ENCODE measurements at regions not wholly inside any gene's neighbourhood (a gene's known extent, or its start where the extent isn't known, plus 50 kb on each side); places are given as distances from the start of the nearest gene placed in this dataset.

- no peak for DNase-seq
Observed at GRCh38 chr10:52642208-52642607, 130.4 kb downstream of the MBL2 start.

More at GRCh38 chr10:52642208-52642607, 130.4 kb downstream of the MBL2 start:
- Histone ChIP-seq H2BK5ac (ENCODE audit: low read depth, low read length, poor library complexity, severe bottlenecking) (no peak overlapping the region), H4K91ac (ENCODE audit: insufficient read depth, low read depth, low read length) (no peak overlapping the region), H3K23ac (ENCODE audit: low read depth, low read length) (no peak overlapping the region), H3K79me1 (ENCODE audit: low read depth in 1 of 2, low read length in 2 of 2) (no peaks in the 10 kb centered on the region), H4K8ac (ENCODE audit: low read depth in 2 of 2, low read length in 2 of 2) (no peak overlapping the region), H3K4me1 (ENCODE audit: control insufficient read depth, insufficient read depth, low read length) (no peaks in the 10 kb centered on the region), H3K56ac (ENCODE audit: extremely low read depth, insufficient read depth, low read length) (no peak overlapping the region), H2AK9ac (replicated peaks; ENCODE audit: low read depth, low read length, poor library complexity) (no peak overlapping the region), H3K4me2 (ENCODE audit: low read depth, low read length) (no peak overlapping the region), H3K14ac (replicated peaks; ENCODE audit: low read depth, low read length) (no peak overlapping the region), H3K27ac (ENCODE audit: insufficient read depth, low read length) (no peak overlapping the region), H3K27me3 (ENCODE audit: control insufficient read depth, insufficient read depth, low read length) (no peaks in the 10 kb centered on the region), H2AFZ (replicated peaks; ENCODE audit: low read length, poor library complexity) (no peak overlapping the region), H3K36me3 (ENCODE audit: control insufficient read depth, insufficient read depth, low read length) (no peaks in the 10 kb centered on the region), H4K20me1 (ENCODE audit: insufficient read depth, low read length) (no peaks in the 10 kb centered on the region), H3K18ac (ENCODE audit: low read depth, low read length) (no peak overlapping the region), H2BK15ac (ENCODE audit: low read depth, low read length) (no peak overlapping the region), H4K5ac (ENCODE audit: low read depth, low read length) (no peak overlapping the region), H3K9me1 (ENCODE audit: insufficient read depth, low read length) (no peaks in the 10 kb centered on the region), H2AK5ac (ENCODE audit: low read depth, low read length) (no peak overlapping the region), H3K9me3 (ENCODE audit: control insufficient read depth, insufficient read depth, low read length) (no peaks in the 10 kb centered on the region), H3K4ac (ENCODE audit: low read depth, low read length) (no peak overlapping the region), H2BK120ac (ENCODE audit: low read depth, low read length) (no peak overlapping the region), H2BK20ac (ENCODE audit: low read depth, low read length) (no peak overlapping the region), H3K4me3 (ENCODE audit: insufficient read depth, low read depth, low read length) (no peak overlapping the region), H3K9ac (ENCODE audit: low read depth, low read length) (no peak overlapping the region)
- no TSS peak for BruUV-seq (replicated peaks)
- no CpG with 5 or more reads among the region's 4 CpGs for WGBS, 2 experiments (ENCODE audit: extremely low coverage in 2 of 2, insufficient read length in 1 of 2)
- ChIA-PET CTCF (no interaction called here), POLR2A (ENCODE audit: unreplicated experiment) (no interaction called here)
- intact Hi-C loops (cut with micrococcal nuclease) (no loop called here), dilution Hi-C loops (cut with HindIII; ENCODE audit: low sequenced_read_pairs, unreplicated experiment) (no loop called here), in situ Hi-C loops (cut with MboI; ENCODE audit: low sequenced_read_pairs) (loop anchor here (5.0 kb wide), 1 partner anchor 85 kb away; no protein-coding TSS in a partner anchor)
- ATAC-seq (ENCODE audit: low read depth), result no peak
- TF ChIP-seq CHD1 (IDR thresholded peaks at IDR 0.05; ENCODE audit: low read depth, low read length) (no peak), BHLHE40 (IDR thresholded peaks at IDR 0.05; ENCODE audit: low read depth, low read length) (no peak), FOS (IDR thresholded peaks at IDR 0.05; ENCODE audit: low read depth, low read length) (no peak), CEBPB (IDR thresholded peaks at IDR 0.05; ENCODE audit: low read depth, low read length) (no peak), MAFK (IDR thresholded peaks at IDR 0.05; ENCODE audit: low read depth, low read length) (no peak), RCOR1 (IDR thresholded peaks at IDR 0.05; ENCODE audit: insufficient replicate concordance, low read length) (no peak), MXI1 (IDR thresholded peaks at IDR 0.05; ENCODE audit: borderline replicate concordance, low read depth, low read length) (no peak), SMC3 (IDR thresholded peaks at IDR 0.05; ENCODE audit: low read depth, low read length) (no peak), RAD21 (IDR thresholded peaks at IDR 0.05; ENCODE audit: low read length) (no peak), POLR2A (IDR thresholded peaks at IDR 0.05; ENCODE audit: low read depth, low read length) (no peak), MAZ (IDR thresholded peaks at IDR 0.05; ENCODE audit: borderline replicate concordance, low read depth, low read length) (no peak), ELK1 (IDR thresholded peaks at IDR 0.05; ENCODE audit: borderline replicate concordance, low read depth, low read length) (no peak)

Measured in IMR-90 (cell line).